ENCODE measurements at regions not wholly inside any gene's neighbourhood (a gene's known extent, or its start where the extent isn't known, plus 50 kb on each side); places are given as distances from the start of the nearest gene placed in this dataset.

- no peak overlapping the region for H3K4me3 ChIP-seq
- TF ChIP-seq, protein P1, sequence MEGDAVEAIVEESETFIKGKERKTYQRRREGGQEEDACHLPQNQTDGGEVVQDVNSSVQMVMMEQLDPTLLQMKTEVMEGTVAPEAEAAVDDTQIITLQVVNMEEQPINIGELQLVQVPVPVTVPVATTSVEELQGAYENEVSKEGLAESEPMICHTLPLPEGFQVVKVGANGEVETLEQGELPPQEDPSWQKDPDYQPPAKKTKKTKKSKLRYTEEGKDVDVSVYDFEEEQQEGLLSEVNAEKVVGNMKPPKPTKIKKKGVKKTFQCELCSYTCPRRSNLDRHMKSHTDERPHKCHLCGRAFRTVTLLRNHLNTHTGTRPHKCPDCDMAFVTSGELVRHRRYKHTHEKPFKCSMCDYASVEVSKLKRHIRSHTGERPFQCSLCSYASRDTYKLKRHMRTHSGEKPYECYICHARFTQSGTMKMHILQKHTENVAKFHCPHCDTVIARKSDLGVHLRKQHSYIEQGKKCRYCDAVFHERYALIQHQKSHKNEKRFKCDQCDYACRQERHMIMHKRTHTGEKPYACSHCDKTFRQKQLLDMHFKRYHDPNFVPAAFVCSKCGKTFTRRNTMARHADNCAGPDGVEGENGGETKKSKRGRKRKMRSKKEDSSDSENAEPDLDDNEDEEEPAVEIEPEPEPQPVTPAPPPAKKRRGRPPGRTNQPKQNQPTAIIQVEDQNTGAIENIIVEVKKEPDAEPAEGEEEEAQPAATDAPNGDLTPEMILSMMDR (IDR thresholded peaks at IDR 0.05) = no peak
- no peak for DNase-seq (ENCODE audit: low spot score)
- no peak overlapping the region for H3K27ac ChIP-seq
Measured at GRCh38 chr6:84447651-84448050, 220.2 kb upstream of the CEP162 start.

DNA sequence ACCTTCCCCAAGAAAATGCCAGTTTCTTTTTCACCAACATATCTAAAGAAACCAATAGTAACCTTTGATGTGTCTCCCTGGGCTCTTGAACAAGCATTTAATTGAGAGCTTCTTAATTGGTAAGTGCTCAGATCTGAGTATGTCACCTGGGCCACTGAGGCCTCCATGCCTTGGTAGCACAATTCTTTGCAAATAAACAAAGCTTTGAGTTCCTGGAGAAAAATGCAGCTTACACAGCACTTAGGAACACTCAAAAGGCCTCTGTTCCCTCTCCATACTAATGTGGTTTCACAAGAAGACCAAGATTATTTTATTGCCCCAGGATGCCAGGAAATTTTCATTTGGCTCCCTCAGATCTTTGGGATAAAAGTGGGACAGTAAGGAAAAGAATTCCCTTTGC is 217.6 kb upstream of the CEP162 start:
- TF ChIP-seq, protein P1 (IDR thresholded peaks at IDR 0.05) = no peak
- Histone ChIP-seq H3K27ac (no peak overlapping the region), H3K4me3 (no peak overlapping the region)
- no peak for DNase-seq (ENCODE audit: low spot score)

DNA sequence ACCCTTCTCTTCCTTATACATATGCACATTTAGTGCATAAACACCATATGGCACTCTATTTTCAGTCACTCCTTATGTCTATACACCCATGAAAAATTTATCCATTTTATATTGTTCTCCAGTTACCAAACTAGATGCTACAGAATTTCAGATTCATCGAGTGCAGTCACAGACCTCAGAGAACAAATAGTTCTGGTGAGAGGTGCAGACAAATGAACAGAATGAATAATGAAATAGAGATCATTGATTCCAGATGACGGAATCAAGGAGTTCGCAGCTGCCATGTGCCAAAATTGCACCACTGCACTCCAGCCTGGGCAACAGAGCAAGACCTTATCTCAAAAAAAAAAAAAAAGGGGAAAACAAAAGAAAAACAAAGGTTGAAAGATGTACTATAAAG is 214.8 kb upstream of the CEP162 start:
- TF ChIP-seq, protein P1 (IDR thresholded peaks at IDR 0.05) = no peak
- no peak overlapping the region for H3K27ac ChIP-seq
- no peak for DNase-seq (ENCODE audit: low spot score)

GRCh38 chr6:84441456-84441855 is 214.0 kb upstream of the CEP162 start:
- DNase-seq (ENCODE audit: low spot score) = no peak
- TF ChIP-seq, protein P1 (IDR thresholded peaks at IDR 0.05) = no peak
- no peak overlapping the region for H3K4me3 ChIP-seq
- no peak overlapping the region for H3K27ac ChIP-seq

More for the DNA sequence above, 214.8 kb upstream of the CEP162 start:
- no peak overlapping the region for H3K4me3 ChIP-seq

DNA sequence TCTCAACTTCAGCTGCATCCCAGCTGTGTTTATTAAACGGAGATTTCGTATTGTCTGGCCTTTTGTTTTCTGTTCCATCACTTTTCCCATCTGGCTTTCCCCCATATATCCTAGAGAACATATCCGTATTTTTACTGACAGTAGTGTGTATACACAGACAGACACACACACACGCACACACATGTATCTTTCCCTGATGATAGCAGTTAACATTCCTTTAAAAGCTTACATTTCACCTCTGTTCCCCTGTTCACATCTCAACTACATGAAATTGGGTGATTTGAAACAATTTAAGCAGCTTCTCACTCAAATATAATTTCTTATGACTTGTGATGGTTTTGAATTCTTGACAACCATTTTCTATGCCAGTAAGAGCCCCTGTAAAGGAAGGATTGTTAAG is 207.1 kb upstream of the CEP162 start:
- no peak overlapping the region for H3K4me3 ChIP-seq
- TF ChIP-seq, protein P1 (IDR thresholded peaks at IDR 0.05) = no peak

GRCh38 chr6:84432619-84433018 is 205.2 kb upstream of the CEP162 start:
- DNase-seq (ENCODE audit: low spot score) = no peak
- Histone ChIP-seq H3K4me3 (no peak overlapping the region), H3K27ac (no peak overlapping the region)
- TF ChIP-seq, protein P1 (IDR thresholded peaks at IDR 0.05) = no peak

More for the DNA sequence above, 207.1 kb upstream of the CEP162 start:
- DNase-seq (ENCODE audit: low spot score) = no peak
- H3K27ac ChIP-seq = no peak overlapping the region

DNA sequence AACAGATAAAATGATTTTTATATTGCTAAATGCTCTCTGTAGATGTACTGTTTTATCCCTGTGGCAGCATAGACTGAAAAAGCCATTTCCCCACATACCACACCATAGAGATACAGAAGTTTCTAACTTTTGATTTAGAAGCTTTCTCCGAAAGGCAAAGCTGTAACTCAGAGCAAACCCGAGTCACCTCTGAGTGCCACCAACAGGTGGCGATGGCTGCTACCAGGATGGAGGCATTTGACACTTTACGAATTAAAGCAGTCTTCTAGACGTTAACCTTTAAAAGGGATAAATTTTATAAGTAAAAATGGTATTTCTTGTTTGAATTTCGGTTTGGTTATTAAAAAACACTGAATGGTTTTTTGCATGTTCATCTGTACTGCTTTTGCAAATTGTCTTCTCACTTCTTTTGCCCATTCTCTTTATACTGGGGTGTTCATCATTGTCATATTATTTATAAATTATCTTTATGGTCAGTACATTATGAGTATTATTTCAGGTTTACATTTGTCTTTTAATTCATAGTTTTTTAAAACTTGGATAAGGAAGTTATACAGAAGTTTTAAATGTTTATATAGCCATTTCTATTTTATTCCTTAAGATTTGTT is 201.0 kb upstream of the CEP162 start:
- peak overlapping the region in 1 of 2 donors; percentile 52 for H3K27ac ChIP-seq
- H3K4me3 ChIP-seq = no peak overlapping the region
- DNase-seq (ENCODE audit: low spot score) = peak; percentile 80
- TF ChIP-seq, protein P1 (IDR thresholded peaks at IDR 0.05) = peak; percentile 68

Data from coronary artery (tissue), 2 donors.